HL-60 (cell line): ENCODE measurements at regions not wholly inside any gene's neighbourhood (a gene's known extent, or its start where the extent isn't known, plus 50 kb on each side); places are given as distances from the start of the nearest gene placed in this dataset.

Source experiments
- CTCF ChIP-seq: IDR thresholded peaks from one replicate; pipeline ENCODE4 v1.5.1; 2011; ENCODE audit warnings: low read length, control low read depth, inconsistent platforms; ENCODE audit not compliant: insufficient read depth
- GABPA ChIP-seq: IDR thresholded peaks from 2 replicates; pipeline ENCODE4 v1.6.1; 2012; ENCODE audit warnings: low read depth
- POLR2AphosphoS5 ChIP-seq: IDR thresholded peaks from 2 replicates; pipeline ENCODE4 v1.6.1; 2012; ENCODE audit warnings: low read depth
- REST ChIP-seq: IDR thresholded peaks from 2 replicates; pipeline ENCODE4 v1.6.1; 2012; ENCODE audit warnings: low read depth; ENCODE audit not compliant: insufficient replicate concordance

GRCh38 chr9:71583792-71584191, 184.5 kb downstream of the CEMIP2 start:
- TF ChIP-seq POLR2AphosphoS5 = no peak
- no peak for TF ChIP-seq CTCF
- no peak for TF ChIP-seq GABPA
- no peak for TF ChIP-seq REST
